ENCODE measurements at regions not wholly inside any gene's neighbourhood (a gene's known extent, or its start where the extent isn't known, plus 50 kb on each side); places are given as distances from the start of the nearest gene placed in this dataset.

DNA sequence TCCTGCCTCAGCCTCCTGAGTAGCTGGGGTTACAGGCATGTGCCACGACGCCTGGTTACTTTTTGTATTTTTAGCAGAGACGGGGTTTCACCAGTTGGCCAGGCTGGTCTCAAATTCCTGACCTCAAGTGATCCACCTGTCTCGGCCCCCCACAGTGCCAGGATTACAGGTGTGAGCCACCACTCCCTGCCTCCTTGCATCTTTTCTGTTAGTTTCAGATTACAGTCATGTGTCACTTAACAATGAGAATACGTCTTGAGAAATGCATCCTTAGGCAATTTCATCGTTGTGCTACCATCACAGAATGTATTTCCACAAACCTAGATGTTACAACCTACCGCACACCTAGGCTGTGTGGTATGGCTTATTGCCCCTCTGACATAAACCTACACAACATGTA, 180.4 kb downstream of the TM9SF2 start:
- H3K36me3 ChIP-seq (replicated peaks in 1 of 2; ENCODE audit: control insufficient read depth in 1 of 2, insufficient read depth in 2 of 2, low read length in 2 of 2): no peaks in the 10 kb centered on the region
- TF ChIP-seq, protein P1, sequence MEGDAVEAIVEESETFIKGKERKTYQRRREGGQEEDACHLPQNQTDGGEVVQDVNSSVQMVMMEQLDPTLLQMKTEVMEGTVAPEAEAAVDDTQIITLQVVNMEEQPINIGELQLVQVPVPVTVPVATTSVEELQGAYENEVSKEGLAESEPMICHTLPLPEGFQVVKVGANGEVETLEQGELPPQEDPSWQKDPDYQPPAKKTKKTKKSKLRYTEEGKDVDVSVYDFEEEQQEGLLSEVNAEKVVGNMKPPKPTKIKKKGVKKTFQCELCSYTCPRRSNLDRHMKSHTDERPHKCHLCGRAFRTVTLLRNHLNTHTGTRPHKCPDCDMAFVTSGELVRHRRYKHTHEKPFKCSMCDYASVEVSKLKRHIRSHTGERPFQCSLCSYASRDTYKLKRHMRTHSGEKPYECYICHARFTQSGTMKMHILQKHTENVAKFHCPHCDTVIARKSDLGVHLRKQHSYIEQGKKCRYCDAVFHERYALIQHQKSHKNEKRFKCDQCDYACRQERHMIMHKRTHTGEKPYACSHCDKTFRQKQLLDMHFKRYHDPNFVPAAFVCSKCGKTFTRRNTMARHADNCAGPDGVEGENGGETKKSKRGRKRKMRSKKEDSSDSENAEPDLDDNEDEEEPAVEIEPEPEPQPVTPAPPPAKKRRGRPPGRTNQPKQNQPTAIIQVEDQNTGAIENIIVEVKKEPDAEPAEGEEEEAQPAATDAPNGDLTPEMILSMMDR (IDR thresholded peaks at IDR 0.05): no peak
- Mint-ChIP-seq H3K4me3 (no peak overlapping the region), H3K27me3 (ENCODE audit: low read depth in 3 of 3) (no peaks in the 10 kb centered on the region), H3K4me1 (no peaks in the 10 kb centered on the region), H3K27ac (no peak overlapping the region), H3K9me3 (peaks cover 0 to 2% (median 0%) of the 10 kb centered on the region in 7 donors), H3K36me3 (no peaks in the 10 kb centered on the region)
- no peaks in the 10 kb centered on the region for H4K20me1 ChIP-seq (ENCODE audit: insufficient read depth, low read length)
- no peak overlapping the region for H2AFZ ChIP-seq (ENCODE audit: insufficient read depth, low read depth, low read length, poor library complexity, severe bottlenecking)
- no peaks in the 10 kb centered on the region for H3K79me2 ChIP-seq (ENCODE audit: insufficient read depth, low read length)
- H3K9ac ChIP-seq (ENCODE audit: insufficient read depth, low read length, poor library complexity, severe bottlenecking): no peak overlapping the region
- DNase-seq: no peak
- H3K27ac ChIP-seq (ENCODE audit: low read depth in 1 of 2, low read length in 2 of 2): no peak overlapping the region
- H3K9me3 ChIP-seq (replicated peaks in 1 of 2; ENCODE audit: control insufficient read depth in 1 of 2, insufficient read depth in 1 of 2, low read length in 2 of 2): no peaks in the 10 kb centered on the region
- intact Hi-C loops (cut with micrococcal nuclease): no loop called here
- no peak overlapping the region for H3K4me3 ChIP-seq (replicated peaks in 1 of 3; ENCODE audit: low read depth in 2 of 3, low read length in 3 of 3)
- no peaks in the 10 kb centered on the region for H3K27me3 ChIP-seq (ENCODE audit: control insufficient read depth in 2 of 2, insufficient read depth in 2 of 2, low read length in 2 of 2)
- no peaks in the 10 kb centered on the region for H3K4me1 ChIP-seq (ENCODE audit: control insufficient read depth in 1 of 2, insufficient read depth in 2 of 2, low read length in 2 of 2)
- no peak overlapping the region for H3K4me2 ChIP-seq (replicated peaks; ENCODE audit: extremely low read depth, low read length, poor library complexity, severe bottlenecking)
- 98% methylated on average over 4 of the region's 7 CpGs for WGBS (ENCODE audit: insufficient coverage)

DNA sequence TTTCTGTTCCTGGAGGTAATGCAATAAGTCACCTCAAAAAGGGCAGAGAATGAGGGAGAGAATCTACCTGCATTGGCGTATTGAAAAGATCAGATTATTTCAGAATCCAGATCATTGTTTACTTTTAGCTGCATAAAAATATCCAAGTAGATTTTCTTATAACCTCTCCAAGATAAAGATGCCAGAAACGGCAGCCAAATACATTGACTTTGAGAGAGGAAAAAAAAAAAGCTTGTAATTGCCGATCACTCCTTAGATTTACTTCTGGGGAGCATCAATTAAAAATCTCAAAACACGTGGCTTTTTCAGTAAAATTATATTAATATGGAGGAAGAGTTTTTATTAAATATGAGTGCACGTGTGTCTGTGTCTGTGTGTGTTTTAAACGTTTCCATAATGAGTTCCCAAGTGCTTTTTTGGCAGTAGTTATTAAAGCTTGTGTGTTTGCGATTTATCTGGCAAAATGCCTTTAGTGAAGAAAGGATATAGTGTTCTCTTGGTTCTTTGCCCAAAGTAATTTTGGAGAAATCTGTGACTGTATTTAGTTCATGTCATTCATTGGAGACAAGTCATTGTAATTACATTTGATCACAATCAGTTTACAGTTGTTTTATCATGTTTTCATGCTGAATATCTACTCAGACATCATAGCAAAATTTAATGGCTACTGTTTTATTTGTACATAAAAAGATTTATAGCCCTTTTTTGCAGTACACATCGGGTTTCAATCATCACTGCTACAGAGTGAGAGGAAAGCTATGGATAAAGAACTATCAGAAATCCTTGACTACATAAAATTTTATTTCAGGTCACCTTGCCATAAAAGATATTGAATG, 176.1 kb downstream of the TM9SF2 start:
- 93% methylated on average over 3 of the region's 8 CpGs for WGBS (ENCODE audit: insufficient coverage)
- Histone ChIP-seq H3K4me3 (replicated peaks in 1 of 3; ENCODE audit: low read depth in 2 of 3, low read length in 3 of 3) (no peak overlapping the region), H3K9me3 (replicated peaks in 1 of 2; ENCODE audit: control insufficient read depth in 1 of 2, insufficient read depth in 1 of 2, low read length in 2 of 2) (no peaks in the 10 kb centered on the region), H4K20me1 (ENCODE audit: insufficient read depth, low read length) (no peaks in the 10 kb centered on the region), H3K27ac (ENCODE audit: low read depth in 1 of 2, low read length in 2 of 2) (no peak overlapping the region), H3K79me2 (ENCODE audit: insufficient read depth, low read length) (no peaks in the 10 kb centered on the region), H3K36me3 (replicated peaks in 1 of 2; ENCODE audit: control insufficient read depth in 1 of 2, insufficient read depth in 2 of 2, low read length in 2 of 2) (no peaks in the 10 kb centered on the region), H3K27me3 (ENCODE audit: control insufficient read depth in 2 of 2, insufficient read depth in 2 of 2, low read length in 2 of 2) (no peaks in the 10 kb centered on the region), H3K4me1 (ENCODE audit: control insufficient read depth in 1 of 2, insufficient read depth in 2 of 2, low read length in 2 of 2) (no peaks in the 10 kb centered on the region), H3K9ac (ENCODE audit: insufficient read depth, low read length, poor library complexity, severe bottlenecking) (no peak overlapping the region), H2AFZ (ENCODE audit: insufficient read depth, low read depth, low read length, poor library complexity, severe bottlenecking) (no peak overlapping the region), H3K4me2 (replicated peaks; ENCODE audit: extremely low read depth, low read length, poor library complexity, severe bottlenecking) (no peak overlapping the region)
- peaks cover 1 to 2% (median 2%) of the 10 kb centered on the region in 3 donors for H3K27me3 Mint-ChIP-seq (ENCODE audit: low read depth in 3 of 3)
- no peaks in the 10 kb centered on the region for H3K36me3 Mint-ChIP-seq
- no peak overlapping the region for H3K27ac Mint-ChIP-seq
- H3K4me1 Mint-ChIP-seq: no peaks in the 10 kb centered on the region
- H3K9me3 Mint-ChIP-seq: peaks cover 0 to 3% (median 0%) of the 10 kb centered on the region in 7 donors
- intact Hi-C loops (cut with micrococcal nuclease): no loop called here
- TF ChIP-seq, protein P1 (IDR thresholded peaks at IDR 0.05): no peak
- DNase-seq: no peak
- no peak overlapping the region for H3K4me3 Mint-ChIP-seq
